ENCODE measurements at regions not wholly inside any gene's neighbourhood (a gene's known extent, or its start where the extent isn't known, plus 50 kb on each side); places are given as distances from the start of the nearest gene placed in this dataset.

DNA sequence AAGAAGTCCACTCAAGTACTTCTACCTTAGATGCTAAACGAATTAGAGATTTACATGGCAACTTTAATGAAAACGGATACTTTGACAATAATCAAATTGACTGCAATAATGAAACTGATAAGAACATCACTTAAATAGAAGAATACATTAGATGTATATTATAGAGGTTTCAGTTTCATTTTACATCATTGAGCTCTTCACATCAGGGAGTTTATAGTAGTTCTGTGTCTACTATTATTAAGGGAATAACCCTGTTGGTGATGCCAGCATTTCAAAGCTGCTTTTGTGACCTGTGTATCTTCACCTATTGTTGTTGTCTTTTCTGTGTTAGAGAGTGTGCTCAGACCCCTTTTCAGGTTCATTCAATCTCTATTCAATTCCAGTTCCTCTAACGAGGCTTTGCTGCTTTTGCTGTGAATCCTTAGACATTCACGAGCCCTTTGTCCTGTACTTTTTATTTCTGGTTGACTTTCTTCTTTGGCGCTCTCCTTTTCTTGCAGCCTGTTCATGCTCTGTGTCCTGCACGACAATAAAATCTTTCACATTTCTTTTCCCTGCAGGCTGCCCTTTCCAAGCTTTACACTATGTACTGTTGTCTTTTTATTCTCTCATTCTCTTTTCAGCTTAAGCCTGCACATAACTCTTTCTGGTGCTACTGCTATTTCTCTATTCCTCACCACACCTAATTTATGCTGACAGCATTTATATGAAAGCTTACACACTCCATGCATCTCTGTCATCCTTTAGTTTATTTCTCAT lies 232.1 kb downstream of the CPE start:
- no peak for DNase-seq (ENCODE audit: low read depth)

DNA sequence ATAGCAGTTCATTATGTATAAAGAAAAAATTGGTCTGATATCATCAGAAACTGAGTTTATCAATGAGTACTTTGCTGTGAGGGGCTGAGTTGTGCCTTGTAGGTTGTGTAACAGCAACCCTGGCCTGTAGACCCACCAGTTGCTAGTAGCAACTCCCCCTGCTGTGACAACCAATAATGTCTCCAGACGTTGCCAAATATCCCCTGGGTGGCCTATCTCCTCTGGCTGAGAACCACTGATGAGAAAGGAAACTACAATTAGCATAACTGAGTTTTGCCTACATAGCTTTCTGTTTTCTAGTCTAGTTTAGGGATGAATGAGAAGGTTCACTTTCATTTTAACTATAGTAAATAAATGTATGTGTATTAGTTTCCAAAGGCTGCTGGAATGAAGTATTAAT lies 234.1 kb downstream of the CPE start:
- no peak for DNase-seq (ENCODE audit: low read depth)

DNA sequence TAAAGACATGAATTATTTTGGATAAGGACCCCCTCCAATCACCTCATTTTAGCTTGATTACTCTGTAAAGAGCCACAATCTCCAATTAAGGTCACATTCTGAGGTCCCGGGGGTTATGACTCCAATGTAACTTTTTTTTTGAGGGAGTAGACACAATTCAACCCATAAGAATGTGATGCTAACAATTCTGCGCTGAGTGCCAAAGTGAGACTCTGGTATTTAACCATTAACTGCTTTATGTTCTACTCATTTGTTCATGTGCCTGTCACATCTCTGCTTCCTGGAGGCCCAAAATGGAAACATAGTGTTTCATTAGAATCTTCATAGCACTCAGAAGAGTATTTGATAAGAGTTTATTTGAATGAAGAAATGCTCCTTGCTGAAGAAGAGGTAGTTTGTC lies 234.8 kb downstream of the CPE start:
- DNase-seq (ENCODE audit: low read depth), result no peak

DNA sequence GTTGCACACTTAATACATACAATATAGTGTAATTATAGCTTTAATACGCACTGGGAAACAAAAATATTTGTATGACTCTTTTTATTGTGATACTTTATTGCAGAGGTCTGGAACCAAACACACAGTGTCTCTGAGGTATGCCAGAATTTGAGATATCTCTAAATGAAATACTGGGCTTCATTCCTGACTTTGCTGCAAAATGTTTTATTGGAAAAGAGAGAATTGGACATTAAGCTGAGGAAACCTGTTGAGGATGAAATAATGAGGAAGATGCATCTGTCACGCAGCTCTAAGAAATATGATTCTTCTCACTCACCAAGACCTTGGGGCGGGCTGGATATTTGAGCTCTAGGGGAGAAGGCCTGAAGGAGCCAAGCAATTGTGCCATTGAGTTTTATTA lies 242.1 kb downstream of the CPE start:
- DNase-seq (ENCODE audit: low read depth), result no peak

DNA sequence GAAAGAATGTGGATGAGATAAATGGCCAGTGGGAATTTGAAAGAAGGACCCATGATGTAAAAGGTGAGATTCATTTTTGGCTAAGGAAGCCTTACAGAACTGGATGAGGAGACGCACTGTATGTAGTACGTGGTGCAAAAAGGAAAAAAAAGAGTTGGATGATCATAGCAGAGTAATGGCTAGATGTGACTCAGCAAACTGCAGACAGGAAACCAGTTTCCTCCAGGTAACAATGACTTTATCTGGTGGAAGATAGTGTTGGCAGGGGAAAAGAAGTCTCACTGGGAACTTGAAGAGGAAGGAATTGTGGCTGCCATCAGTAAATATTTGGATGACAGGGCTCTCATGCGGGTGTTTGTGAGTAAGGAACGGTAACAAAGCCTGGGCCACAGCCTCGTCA lies 243.2 kb downstream of the CPE start:
- DNase-seq (ENCODE audit: low read depth), result no peak

DNA sequence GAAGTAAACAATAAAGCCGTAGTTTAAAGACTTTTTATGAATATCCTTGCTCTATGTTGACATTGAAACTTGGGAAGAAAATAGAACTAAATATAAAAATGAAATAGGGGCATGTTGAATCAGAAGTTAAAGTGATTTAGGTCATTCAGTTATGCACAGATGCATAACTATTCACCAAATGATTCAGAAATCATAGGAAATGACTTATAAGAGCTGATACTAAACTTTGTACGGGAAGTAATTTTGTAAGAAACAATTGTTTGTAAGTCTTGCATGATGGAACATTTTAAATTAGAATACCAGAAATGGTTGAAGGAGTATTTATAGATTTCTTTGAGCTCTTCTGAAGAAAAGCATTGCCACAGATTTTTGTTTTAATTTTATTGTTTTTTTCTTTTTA lies 246.5 kb downstream of the CPE start:
- no peak for DNase-seq (ENCODE audit: low read depth)

DNA sequence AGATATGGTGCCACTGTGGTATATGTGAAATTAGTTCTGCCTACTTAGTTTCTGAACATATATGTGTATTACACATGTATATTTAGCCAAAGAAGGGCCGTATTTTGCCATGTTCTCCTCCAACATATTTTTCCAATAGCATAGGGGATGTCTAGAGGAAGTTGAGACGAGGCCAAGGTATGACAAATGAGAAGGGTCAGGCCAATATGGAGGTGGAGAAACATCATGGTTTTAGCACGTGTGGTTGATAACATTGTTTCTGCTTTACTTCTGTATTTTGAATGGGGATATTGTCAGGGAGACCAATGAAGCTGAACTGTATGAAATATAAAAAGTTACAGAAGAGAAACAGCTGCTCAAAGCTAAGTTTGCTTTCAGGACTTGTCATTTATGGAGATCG lies 246.7 kb upstream of the TLL1 start:
- no peak for DNase-seq (ENCODE audit: low read depth)

DNA sequence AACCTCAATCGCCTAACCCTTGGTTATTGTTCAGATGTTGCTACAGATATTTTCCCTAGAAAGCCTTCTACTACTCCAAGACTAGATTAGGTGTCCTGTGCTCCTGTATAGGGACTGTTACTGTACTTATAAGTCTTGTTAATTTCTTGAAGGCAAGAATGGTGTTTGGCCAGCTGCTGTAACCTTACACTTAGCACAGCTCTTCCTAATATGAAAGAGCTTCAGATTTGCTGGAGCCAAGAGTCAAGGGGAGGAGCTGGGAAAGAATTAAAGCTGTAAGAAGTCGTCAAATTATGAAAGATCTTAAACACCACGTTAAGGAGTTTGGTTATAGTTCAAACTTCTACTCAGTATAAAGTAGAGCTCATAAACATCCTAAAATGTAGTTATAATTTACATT lies 245.9 kb upstream of the TLL1 start:
- no peak for DNase-seq (ENCODE audit: low read depth)

DNA sequence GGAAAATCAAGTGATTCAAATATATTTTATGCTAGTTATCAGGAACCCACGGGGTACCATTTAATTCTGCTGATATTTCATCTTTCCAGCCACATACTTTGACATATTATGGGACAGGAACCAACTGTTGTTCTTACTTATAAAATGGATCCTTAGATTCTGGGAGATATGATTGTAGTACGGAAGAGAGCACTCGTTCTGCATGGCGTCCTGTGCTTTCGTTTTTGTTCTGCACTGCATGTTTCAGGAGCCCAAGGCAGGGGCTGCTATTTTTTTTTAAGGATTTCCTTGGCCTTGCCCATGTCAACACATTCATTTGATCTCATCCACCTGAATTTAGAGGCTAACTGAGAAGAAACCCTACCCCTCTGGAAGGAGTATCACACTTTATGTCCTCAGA lies 245.5 kb upstream of the TLL1 start:
- no peak for DNase-seq (ENCODE audit: low read depth)

DNA sequence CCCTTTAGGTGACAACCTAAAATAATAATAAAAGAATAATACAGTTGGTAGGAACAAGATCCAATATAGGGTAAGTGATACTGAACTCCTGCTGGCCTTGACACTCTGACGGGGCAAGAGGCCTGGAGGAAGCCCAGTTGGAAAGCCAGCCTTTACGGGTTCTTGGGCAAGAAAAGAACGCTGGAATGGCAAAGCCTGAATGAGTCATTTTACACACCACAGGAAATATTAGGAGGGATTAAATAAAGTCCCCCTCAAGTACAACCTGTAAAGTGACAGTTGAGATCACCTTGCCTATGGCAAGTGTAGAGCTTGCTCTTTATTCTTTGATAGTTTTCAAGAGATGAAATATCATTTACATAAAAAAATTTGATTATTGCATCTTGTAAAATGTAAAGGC lies 244.5 kb upstream of the TLL1 start:
- no peak for DNase-seq (ENCODE audit: low read depth)

DNA sequence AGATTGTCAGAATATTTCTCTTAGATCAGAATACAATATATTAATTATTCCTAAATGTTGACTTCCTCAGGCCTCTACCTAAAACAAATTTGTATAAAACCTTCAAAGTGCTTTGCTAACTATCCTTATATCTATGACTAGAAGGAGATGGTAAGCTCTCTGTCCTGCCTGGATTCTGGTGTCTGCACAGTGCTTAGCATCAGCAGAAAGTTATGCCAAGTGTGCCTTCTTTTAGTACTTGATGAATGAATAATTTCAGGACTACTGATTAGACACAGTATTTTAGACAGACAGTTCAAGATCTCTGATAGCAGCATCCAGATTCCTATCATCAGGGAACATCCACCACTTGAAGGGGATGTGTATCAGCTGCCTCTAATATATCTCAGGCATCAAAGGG lies 242.4 kb upstream of the TLL1 start:
- no peak for DNase-seq (ENCODE audit: low read depth)

DNA sequence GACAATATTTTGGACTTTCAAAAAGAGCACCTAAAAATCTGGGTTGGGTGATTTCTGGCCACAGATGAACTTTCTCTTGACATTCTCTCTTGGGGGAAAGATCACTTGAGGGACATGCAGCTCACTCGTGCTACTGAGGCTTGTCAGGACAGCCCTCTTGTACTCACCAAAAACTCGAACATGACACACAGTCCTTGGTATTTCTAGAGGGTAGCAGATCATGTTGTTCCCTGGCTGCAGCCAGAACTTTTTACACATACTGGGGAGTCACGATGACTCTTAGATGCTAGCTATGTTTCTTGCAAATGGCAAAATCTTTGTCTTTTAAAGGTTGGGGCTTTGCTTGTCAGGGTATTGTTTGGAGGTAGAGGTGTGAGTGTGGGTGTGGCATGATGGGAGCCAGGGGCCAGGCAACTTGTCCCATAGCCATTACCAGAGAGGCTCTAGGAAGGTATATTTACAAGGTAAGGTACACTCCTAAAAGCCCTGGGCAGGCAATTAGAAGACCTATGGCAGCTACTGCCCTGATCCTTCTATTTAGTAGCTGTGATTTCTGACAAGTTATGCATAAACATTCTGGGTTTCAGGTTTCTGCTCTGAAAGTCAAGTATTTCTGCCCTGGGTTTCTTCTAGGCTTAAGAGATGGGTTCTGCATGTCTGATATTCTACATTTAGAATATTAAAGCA lies 241.7 kb upstream of the TLL1 start:
- DNase-seq (ENCODE audit: low read depth), result no peak

DNA sequence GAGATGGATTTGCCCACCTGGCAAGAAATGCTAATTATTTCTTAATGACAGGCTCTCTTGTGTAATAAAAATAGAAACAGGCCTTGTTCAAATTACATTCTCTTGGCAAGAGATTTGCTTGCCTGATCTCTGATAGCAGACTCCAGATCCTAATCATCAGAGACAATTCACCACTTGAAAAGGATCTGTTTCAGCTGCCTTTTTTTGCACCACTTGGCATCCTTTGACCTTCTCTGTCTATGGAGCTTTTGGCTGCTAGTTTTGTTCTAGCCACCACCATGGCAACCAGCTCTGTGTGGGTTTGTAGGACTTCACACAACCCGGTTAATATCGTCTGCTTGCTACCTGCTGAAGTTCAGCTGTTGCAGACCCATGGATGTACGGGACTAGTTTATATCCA lies 241.1 kb upstream of the TLL1 start:
- DNase-seq (ENCODE audit: low read depth), result no peak

DNA sequence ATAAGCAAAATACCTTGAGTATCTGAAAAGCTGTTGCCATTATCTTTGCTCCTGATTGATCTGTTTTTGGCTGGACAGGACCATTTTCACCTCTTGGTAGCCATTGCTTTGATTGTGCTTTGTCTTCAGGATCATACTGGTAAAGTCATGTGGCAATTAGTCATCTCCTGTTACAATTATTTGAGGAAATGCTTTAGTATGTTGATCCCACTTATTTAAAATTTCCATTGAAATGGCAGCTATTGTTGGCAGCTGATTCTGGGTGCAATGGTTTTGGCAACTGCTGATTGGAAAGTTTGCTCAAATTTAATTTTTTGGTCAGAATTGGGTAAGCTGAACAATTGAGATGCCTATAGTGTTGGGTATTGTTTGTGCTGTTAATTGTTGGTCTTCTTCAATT lies 238.3 kb upstream of the TLL1 start:
- DNase-seq (ENCODE audit: low read depth), result no peak

DNA sequence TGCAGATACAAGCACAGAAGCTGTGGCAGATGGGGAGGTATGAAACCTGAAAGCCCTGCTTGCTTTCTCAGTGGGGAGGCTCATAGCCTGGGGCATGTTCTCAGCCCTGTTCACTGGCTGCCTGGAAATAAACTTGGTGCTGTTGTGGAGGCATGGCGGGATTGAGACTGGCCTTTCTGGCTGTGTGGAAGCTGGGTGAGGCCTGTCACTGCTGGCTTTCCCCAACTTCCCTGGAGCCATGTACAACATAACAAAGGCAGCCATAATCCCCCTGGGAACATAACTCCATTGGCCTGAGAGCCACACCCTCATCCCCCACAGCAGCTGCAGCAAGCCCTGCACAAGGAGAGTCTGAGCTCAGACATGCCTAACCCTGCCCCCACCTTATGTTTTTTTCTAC lies 237.7 kb upstream of the TLL1 start:
- no peak for DNase-seq (ENCODE audit: low read depth)

DNA sequence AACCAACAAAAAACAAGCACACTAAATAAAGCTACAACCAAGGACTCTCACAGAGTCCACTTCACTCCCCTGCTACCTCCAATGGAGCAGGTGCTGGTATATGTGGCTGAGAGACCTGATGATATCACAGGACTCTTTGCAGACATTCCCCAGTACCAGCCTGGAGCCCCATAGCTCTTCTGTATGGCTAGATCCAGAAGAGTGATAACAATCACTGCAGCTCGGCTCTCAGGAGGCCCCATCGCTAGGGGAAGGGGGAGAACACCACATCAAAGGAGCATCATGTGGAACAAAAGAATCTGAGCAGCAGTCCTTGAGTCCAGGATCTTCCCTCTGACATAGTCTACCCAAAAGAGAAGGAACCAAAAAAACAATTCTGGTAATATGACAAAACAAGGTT lies 237.1 kb upstream of the TLL1 start:
- DNase-seq (ENCODE audit: low read depth), result no peak

DNA sequence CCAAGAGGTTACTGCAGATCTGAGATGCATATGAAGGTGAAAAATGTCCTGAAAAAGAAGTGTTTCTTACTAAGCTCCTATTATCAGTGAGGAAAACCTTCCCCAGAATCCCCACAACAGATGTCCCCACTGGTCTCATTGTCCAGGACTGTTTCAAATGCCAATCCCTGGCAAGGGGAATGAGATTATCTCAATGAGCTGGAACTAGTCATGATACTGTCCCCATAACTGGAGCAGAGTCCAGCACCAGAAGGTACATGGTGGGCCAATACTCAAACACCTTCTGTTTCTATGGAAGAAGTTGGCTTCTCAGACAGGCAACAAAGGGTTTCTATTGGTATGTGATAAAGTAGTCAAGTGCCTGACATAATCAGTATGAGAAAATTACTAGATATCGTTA lies 221.1 kb upstream of the TLL1 start:
- no peak for DNase-seq (ENCODE audit: low read depth)

DNA sequence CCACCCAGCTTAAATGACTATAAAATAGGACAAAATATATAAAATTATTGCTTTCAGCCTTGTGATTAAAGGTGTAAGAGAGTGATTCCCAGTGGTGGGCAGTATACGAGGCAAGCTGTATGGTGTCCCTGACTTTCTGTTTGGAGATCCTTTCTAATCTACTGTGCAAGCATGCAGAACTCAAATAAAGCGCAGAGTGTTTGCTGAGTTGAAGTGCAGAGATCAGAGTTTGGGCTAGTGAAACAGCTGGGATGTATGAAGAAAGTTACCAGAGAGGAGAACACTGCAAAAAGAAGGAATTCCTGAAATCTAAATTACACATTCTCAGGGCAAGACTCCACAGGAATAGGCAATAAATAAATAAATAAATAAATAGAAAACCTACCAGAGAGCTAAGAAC lies 218.5 kb upstream of the TLL1 start:
- DNase-seq (ENCODE audit: low read depth), result no peak

DNA sequence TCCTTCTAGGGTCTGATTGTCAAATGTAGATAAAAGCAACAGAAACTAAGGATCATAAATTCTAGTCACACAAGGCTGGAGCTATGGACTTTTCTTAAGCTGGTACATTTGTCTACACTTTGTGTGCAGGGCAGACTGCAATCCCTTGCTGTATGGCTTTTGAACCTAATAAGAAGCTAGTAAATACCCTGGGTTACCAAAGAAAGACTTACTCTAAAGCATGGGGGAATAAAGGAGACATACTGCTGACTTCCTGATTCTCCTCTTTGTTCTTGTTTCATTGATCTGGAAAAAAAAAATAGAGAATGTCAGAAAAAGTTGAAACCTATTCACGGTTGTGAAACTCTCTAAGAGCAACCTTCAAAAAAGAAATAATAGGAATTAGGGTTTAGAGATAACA lies 216.6 kb upstream of the TLL1 start:
- no peak for DNase-seq (ENCODE audit: low read depth)

DNA sequence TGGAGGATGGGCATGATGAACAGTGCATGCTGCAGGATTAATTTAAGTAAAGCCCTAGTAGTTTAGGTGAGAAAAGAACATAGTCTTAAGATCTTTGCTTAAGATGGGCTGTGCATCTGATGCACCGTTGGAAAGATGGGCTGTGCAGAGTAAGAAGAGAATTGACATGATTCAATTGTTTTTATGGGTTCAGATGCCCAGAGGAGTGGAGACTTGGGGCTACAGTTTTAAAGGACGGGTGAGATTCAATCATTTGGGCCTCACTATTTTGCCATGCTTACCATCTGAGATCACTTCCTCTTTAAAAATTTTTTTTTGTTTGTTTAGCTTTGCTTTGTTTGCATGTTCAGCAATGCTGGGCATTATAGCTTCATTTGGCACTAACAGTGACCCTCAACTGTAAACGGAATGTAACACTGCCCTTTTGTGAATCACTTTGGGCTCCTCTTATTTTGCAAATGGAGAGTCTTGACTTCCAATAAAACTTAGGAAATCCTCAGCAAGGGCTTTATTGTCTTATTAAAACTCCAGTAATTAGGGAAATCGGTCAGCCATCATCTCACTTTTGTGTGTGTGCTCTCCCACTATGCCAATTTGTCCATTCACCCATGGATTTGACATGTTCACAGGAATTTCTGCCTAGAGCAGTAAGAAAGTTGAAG lies 216.1 kb upstream of the TLL1 start:
- DNase-seq (ENCODE audit: low read depth), result no peak

DNA sequence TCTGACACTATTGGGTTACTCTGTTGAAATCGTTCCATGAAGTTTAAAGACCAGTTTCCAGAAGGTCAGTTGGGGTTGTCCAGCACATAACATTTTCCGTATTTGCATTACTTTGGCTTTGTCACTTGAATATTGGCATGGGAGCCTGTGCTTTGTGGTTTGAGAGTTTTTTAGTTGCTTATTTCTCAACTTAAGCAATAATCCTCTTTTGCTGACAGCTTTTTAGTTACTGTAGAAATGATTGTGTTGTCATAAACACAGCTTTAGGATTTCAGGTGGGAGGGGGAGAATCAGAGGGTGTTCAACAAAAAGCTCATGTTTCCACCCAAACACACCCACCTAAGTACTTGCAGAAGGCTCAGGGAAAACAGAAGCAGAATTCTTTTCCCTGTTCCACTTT lies 210.7 kb upstream of the TLL1 start:
- no peak for DNase-seq (ENCODE audit: low read depth)

DNA sequence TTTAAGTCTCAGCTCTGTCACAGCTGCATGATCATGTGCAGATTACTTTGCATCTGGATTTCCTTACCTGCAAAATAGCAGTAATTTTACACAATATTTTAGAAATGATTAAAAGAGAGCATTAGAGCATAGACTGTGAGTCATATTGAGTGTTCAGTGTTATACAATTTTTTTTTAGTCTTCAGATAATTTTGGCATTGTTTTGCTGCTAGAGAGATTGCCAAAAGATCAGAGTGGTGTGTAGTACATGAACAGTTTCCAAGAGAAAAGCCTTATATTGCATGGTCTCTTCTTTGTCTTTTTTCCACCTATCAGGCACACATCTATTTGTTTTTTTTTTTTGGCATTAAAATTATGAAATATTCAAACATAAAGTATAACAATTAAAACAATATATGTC lies 209.6 kb upstream of the TLL1 start:
- DNase-seq (ENCODE audit: low read depth), result no peak

DNA sequence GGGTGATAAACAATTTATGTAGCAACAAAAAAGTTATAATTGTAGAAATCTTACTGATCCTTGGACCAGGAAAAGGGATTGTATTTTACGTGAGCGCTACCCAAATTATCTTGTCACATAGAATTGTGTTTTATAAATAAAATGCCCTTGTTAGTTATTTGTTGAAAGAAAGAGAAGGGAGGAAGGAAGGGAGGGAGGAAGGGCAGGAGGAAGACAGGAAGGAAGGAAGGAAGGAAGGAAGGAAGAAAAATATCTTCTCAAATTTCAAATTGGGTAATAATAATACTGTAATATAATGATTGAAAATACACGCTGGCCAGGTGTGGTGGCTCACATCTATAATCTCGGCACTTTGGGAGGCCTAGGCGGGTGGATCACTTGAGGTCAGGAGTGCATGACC lies 206.2 kb upstream of the TLL1 start:
- DNase-seq (ENCODE audit: low read depth), result no peak

DNA sequence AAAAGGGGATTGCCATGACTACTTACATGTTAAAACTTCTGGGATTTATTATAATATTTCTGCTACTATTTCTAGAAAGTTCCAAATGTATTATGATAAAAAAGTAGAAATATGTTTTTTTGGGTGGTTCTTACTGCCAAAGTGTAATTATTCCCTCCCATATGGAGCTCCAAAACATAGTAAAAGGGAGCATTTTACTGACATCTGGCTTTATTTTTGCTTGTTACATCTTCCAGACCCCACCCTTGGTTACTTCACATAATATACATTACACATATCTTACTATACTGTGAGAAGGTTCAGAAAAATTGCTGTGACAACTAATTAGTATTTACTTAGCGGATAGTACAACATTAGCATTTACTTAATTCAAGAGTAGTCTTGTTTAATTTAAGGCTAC lies 205.1 kb upstream of the TLL1 start:
- DNase-seq (ENCODE audit: low read depth), result no peak

Measured in fibroblast of the conjunctiva (primary cell).